ENCODE measurements at regions not wholly inside any gene's neighbourhood (a gene's known extent, or its start where the extent isn't known, plus 50 kb on each side); places are given as distances from the start of the nearest gene placed in this dataset.

GRCh38 chr13:39879286-39880035, 224.0 kb downstream of the COG6 start:
- TF ChIP-seq, protein P1, sequence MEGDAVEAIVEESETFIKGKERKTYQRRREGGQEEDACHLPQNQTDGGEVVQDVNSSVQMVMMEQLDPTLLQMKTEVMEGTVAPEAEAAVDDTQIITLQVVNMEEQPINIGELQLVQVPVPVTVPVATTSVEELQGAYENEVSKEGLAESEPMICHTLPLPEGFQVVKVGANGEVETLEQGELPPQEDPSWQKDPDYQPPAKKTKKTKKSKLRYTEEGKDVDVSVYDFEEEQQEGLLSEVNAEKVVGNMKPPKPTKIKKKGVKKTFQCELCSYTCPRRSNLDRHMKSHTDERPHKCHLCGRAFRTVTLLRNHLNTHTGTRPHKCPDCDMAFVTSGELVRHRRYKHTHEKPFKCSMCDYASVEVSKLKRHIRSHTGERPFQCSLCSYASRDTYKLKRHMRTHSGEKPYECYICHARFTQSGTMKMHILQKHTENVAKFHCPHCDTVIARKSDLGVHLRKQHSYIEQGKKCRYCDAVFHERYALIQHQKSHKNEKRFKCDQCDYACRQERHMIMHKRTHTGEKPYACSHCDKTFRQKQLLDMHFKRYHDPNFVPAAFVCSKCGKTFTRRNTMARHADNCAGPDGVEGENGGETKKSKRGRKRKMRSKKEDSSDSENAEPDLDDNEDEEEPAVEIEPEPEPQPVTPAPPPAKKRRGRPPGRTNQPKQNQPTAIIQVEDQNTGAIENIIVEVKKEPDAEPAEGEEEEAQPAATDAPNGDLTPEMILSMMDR (conservative IDR thresholded peaks at IDR 0.05; ENCODE audit: low read depth, low read length): no peak
- H3K4me3 ChIP-seq (ENCODE audit: low read depth, low read length): no peak overlapping the region
- no peak for DNase-seq (ENCODE audit: low read depth)

GRCh38 chr13:39881383-39881782, 225.9 kb downstream of the COG6 start:
- TF ChIP-seq, protein P1 (conservative IDR thresholded peaks at IDR 0.05; ENCODE audit: low read depth, low read length): no peak
- no peak overlapping the region for H3K4me3 ChIP-seq (ENCODE audit: low read depth, low read length)
- no peak for DNase-seq (ENCODE audit: low read depth)

DNA sequence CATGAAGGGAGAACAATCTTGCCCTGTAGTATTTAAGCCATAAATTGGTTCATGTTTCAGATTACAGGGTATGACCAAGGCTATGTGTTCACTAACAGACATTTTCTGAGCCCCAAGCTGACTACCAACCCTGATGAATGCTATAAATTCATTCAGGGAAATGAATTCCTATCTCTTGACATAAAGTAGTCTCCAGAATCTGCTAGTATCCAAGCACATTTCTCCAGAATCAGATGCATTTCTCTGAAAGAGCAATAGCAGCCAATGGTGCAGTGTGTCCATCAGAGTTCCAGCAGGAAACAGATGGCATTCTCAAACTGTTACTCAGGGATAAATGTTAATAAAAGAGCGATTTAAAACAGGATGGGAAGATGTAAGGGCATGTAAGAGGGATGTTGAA, 226.4 kb downstream of the COG6 start:
- no peak for DNase-seq (ENCODE audit: low read depth)
- H3K4me3 ChIP-seq (ENCODE audit: low read depth, low read length): no peak overlapping the region
- TF ChIP-seq, protein P1 (conservative IDR thresholded peaks at IDR 0.05; ENCODE audit: low read depth, low read length): no peak

DNA sequence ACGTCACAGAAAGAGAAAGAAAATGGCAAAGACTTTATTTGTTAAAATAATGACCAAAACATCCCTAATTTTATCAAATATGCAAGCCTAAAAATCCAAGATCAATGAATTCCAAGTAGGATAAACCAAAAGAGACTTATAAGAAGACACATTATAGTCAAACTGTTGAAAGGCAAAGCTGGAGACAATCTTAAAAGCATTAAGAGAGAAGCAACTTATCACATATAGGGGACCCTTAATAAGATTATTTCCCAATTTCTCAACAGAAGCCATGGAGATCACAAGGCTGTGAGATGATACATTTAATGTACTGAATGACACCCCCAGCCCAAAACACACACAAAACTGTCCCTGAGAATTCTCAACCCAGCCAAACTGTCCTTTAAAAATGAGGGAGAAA, 228.7 kb downstream of the COG6 start:
- no peak for DNase-seq (ENCODE audit: low read depth)
- no peak overlapping the region for H3K4me3 ChIP-seq (ENCODE audit: low read depth, low read length)
- TF ChIP-seq, protein P1 (conservative IDR thresholded peaks at IDR 0.05; ENCODE audit: low read depth, low read length): no peak

DNA sequence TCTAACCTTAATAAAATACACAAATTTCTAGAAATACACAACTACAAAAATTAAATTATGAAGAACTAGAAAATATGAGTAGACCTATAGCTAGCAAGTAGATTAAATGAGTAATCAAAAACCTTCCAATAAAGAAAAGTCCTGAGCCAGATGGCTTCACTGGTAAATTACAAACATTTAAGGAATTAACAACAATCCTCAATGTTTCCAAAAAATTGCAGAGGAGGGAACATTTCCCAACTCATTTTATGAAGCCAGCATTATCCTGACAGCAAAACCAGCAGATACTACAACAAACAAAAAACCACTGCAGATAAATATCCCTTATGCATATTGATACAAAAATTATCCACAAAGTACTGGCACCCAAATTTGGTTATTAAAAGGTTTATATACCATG, 230.9 kb downstream of the COG6 start:
- DNase-seq (ENCODE audit: low read depth): no peak
- no peak overlapping the region for H3K4me3 ChIP-seq (ENCODE audit: low read depth, low read length)
- TF ChIP-seq, protein P1 (conservative IDR thresholded peaks at IDR 0.05; ENCODE audit: low read depth, low read length): no peak

DNA sequence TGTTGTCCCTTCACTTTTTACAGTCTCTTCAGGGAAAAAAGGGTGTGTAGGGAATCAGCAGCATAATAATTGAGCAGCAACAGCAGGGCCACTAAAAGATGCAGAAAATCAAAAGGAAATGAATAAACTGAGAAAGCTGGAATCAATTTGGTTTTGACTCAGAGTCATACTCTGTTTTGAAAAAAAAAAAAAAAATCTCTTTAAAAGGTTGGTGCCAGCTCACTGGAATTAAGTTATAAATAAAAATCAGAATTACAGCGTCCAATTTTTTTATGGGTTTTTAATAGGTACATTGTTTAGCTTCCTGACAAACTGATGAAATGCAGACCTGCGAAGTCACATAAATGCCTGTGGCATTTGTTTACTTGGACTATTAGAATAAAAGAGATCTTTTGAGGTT, 231.9 kb downstream of the COG6 start:
- TF ChIP-seq, protein P1 (conservative IDR thresholded peaks at IDR 0.05; ENCODE audit: low read depth, low read length): no peak
- H3K4me3 ChIP-seq (ENCODE audit: low read depth, low read length): no peak overlapping the region
- no peak for DNase-seq (ENCODE audit: low read depth)

Measured in choroid plexus epithelial cell (primary cell).